Type B pancreatic cell (in vitro differentiated cells): ENCODE measurements at regions not wholly inside any gene's neighbourhood (a gene's known extent, or its start where the extent isn't known, plus 50 kb on each side); places are given as distances from the start of the nearest gene placed in this dataset.

ENCODE experiments used
- DNase-seq: peaks from one replicate; pipeline ENCODE4 v3.0.0; 2021; ENCODE audit warnings: mixed read lengths; ENCODE audit not compliant: unreplicated experiment; ENCODE audit errors: extremely low spot score
- H3K27ac Mint-ChIP-seq: 2 replicates; pipeline ENCODE4 v1.8.0; 2021; ENCODE audit warnings: mild to moderate bottlenecking, mixed read lengths
- H3K27me3 Mint-ChIP-seq: 2 replicates; pipeline ENCODE4 v1.8.0; 2021; ENCODE audit warnings: mixed read lengths
- H3K36me3 Mint-ChIP-seq: 2 replicates; pipeline ENCODE4 v1.8.0; 2021; ENCODE audit warnings: mixed read lengths
- H3K4me1 Mint-ChIP-seq: one replicate; pipeline ENCODE4 v1.8.0; 2021; ENCODE audit warnings: mixed read lengths; ENCODE audit not compliant: unreplicated experiment
- H3K4me3 Mint-ChIP-seq: 2 replicates; pipeline ENCODE4 v1.8.0; 2021; ENCODE audit warnings: mild to moderate bottlenecking, mixed read lengths
- H3K9me3 Mint-ChIP-seq: 2 replicates; pipeline ENCODE4 v1.8.0; 2021; ENCODE audit warnings: mixed read lengths
- TF ChIP-seq, protein P1 (sequence below): fragments of 200-600 bp; sonication (generic); conservative IDR thresholded peaks from 2 replicates; pipeline ENCODE4 v1.5.0; 2021; ENCODE audit warnings: antibody characterized with exemption, mild to moderate bottlenecking

DNA sequence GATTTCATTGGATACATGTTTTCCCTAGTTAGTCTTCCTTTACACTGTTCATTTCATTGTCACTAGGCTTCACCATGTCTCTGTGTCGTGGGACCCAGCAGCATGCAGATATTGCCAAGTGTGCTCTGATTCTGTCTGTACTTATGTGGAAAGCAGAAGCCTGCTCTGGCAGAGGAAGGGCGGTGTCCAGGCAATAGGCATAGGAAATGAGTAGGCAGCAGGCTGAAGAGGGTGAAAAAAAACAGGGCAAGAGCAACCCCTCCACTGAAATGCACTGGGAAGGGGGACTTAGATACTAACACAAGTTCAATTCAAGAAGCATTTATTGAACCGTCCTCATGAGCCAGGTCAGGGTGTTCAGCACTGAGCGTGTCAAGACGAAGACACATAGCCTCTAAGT lies 85.2 kb upstream of the VAV3 start:
- H3K36me3 Mint-ChIP-seq, result no peaks in the 10 kb centered on the region
- no peak for DNase-seq
- no peak overlapping the region for H3K4me3 Mint-ChIP-seq
- H3K27me3 Mint-ChIP-seq, result peaks cover 7% of the 10 kb centered on the region
- H3K9me3 Mint-ChIP-seq, result no peaks in the 10 kb centered on the region
- H3K27ac Mint-ChIP-seq, result no peak overlapping the region
- TF ChIP-seq, protein P1, sequence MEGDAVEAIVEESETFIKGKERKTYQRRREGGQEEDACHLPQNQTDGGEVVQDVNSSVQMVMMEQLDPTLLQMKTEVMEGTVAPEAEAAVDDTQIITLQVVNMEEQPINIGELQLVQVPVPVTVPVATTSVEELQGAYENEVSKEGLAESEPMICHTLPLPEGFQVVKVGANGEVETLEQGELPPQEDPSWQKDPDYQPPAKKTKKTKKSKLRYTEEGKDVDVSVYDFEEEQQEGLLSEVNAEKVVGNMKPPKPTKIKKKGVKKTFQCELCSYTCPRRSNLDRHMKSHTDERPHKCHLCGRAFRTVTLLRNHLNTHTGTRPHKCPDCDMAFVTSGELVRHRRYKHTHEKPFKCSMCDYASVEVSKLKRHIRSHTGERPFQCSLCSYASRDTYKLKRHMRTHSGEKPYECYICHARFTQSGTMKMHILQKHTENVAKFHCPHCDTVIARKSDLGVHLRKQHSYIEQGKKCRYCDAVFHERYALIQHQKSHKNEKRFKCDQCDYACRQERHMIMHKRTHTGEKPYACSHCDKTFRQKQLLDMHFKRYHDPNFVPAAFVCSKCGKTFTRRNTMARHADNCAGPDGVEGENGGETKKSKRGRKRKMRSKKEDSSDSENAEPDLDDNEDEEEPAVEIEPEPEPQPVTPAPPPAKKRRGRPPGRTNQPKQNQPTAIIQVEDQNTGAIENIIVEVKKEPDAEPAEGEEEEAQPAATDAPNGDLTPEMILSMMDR, result no peak
- H3K4me1 Mint-ChIP-seq, result peaks cover 19% of the 10 kb centered on the region

DNA sequence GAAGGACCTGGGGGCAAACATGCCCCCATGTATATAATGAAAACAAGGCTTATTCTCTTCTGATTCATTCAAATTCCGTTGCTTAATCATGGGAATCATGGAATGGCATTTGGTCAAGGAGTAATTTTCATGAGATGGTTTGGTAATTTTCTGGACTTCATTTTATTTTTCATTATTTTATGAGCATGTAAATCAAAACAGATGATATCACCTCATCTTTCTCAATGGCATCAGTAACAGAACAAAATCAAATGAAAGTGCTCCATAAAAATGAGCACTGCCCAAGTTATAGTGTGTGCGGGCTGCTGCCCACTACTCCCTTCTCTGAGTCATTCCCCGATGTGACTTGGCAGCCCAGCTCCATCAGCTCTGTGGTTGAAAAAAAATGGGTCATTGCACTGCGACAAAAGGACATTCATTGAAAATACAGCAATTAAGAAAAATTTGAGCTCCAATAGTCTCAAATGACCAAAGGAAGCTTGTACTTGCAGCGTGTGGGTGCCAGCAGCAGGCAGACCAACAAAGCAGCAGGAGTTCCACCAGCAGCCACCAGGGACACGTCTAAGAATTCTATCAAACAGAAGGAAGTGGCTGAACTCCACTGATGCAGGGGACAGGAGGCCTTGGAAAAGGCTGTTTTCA lies 84.3 kb upstream of the VAV3 start:
- H3K9me3 Mint-ChIP-seq, result no peaks in the 10 kb centered on the region
- H3K4me3 Mint-ChIP-seq, result no peak overlapping the region
- no peaks in the 10 kb centered on the region for H3K36me3 Mint-ChIP-seq
- TF ChIP-seq, protein P1, result peak; percentile 73
- peaks cover 19% of the 10 kb centered on the region for H3K4me1 Mint-ChIP-seq
- H3K27me3 Mint-ChIP-seq, result peaks cover 7% of the 10 kb centered on the region
- H3K27ac Mint-ChIP-seq, result no peak overlapping the region
- no peak for DNase-seq

DNA sequence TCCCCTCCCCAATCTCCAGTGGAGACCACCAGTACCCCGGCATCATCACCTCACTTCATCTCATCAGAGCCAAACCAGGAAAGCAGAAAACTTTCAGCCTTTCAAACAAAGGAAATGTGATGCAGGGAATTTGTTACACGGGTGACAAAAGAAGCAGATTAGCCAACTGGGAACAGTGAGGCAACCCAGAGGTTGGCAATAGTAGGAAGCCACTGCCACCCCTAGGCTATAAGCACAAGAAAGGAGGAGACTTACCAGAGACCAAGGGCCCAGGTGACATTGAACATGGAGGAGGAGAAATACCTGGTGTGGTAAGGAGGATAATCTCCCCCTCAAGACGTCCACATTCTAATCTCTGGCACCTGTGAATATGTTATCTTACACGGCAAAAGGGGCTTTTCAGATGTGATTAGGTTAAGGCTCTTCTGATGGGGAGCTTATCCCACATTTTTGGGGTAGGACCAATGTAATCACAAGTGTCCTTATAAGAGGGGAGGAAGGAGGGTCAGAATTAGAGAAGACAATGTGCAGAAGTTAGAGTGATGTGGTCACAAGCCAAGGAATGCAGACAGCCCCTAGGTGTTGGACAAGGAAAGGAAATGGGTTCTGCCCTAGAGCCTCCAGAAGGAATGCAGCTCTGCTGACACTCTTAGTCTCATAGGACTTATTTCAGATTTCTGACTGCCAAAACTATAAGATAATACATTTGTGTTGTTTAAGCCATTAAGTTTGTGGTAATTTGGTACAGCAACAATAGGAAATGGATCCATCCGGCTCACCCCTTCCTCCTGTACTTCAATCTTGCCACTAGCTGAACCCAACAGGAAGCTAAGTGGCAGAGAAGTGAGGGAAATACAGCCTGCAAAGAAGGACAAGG lies 83.6 kb upstream of the VAV3 start:
- Mint-ChIP-seq H3K4me1 (peaks cover 19% of the 10 kb centered on the region), H3K9me3 (no peaks in the 10 kb centered on the region), H3K27ac (no peak overlapping the region), H3K27me3 (peaks cover 7% of the 10 kb centered on the region), H3K4me3 (no peak overlapping the region), H3K36me3 (no peaks in the 10 kb centered on the region)
- DNase-seq, result no peak
- TF ChIP-seq, protein P1, result no peak

DNA sequence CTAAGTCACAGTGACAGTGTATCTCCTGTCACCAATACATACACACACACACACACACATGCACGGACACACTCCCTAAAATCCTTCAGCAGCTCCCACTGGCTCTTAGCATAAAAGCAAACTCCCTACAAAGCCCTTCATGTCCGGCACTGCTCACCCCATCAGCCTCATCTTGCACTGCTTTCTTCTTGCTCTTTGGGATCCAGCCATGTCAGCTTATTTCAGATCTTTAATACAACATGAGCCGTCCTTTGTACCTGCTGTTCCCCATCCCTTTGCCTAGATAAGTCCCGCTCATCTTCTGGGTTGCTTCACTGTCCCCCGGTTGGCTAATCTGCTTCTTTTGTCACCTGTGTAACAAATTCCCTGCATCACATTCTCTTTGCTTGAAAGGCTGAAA lies 82.1 kb upstream of the VAV3 start:
- Mint-ChIP-seq H3K36me3 (no peaks in the 10 kb centered on the region), H3K4me1 (peaks cover 19% of the 10 kb centered on the region), H3K4me3 (no peak overlapping the region), H3K27ac (no peak overlapping the region), H3K27me3 (peaks cover 7% of the 10 kb centered on the region), H3K9me3 (no peaks in the 10 kb centered on the region)
- TF ChIP-seq, protein P1, result no peak
- no peak for DNase-seq

DNA sequence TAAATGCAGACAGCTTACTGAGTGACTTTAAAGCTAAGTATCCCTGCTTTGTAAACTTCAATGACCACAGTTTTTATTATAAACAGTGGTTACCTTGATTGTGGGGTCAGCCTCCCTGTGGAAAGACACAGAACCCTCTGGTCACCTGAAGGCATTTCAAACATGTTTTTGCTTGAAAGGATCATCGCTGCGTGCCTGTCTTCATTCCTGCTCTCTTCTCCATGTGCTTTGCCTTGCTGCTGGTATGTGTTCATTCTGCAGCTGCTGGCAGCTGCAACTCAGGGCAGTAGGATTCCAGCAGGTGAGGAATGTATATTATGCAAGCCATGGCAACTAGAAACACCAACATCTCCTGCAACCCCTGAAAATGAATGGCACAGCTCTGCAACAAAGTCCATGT lies 81.0 kb upstream of the VAV3 start:
- TF ChIP-seq, protein P1, result no peak
- Mint-ChIP-seq H3K36me3 (no peaks in the 10 kb centered on the region), H3K4me1 (peaks cover 22% of the 10 kb centered on the region), H3K4me3 (peak overlapping the region; percentile 0), H3K27me3 (peaks cover 10% of the 10 kb centered on the region), H3K9me3 (no peaks in the 10 kb centered on the region), H3K27ac (peak overlapping the region; percentile 1)
- DNase-seq, result no peak
